ENCODE measurements at regions not wholly inside any gene's neighbourhood (a gene's known extent, or its start where the extent isn't known, plus 50 kb on each side); places are given as distances from the start of the nearest gene placed in this dataset.
"Not testable (repeated sequence)": the region's sequence is repeated elsewhere in the genome, so short reads cannot be mapped to it uniquely, and the experiment has no call there.

- DNase-seq, result no peak
These were observed 173.4 kb downstream of the BMP7 start for GRCh38 chr20:57092900-57093530.

DNA sequence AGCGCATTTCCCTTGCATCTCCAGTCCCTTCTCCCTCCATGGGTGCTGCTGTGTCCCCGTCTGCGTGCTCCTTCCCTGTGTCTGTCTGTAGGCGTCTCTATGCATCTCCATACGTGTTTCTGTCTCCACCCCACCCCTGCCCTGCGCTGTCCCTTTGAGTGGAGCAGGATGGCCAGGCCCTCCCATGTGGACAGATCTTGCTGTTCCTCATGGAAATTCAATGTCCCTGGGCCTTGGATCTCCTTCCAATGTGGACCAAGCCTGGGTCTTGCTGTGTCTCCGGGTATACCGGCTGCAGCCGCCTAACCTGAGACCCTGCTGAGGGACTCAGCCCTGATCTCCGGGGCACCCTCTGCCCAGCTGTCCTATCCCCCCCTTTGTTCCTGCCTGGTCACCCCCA, 172.7 kb downstream of the BMP7 start:
- DNase-seq, result no peak

GRCh38 chr20:57094252-57094891, 172.1 kb downstream of the BMP7 start:
- DNase-seq, result no peak

GRCh38 chr20:57094991-57095390, 171.4 kb downstream of the BMP7 start:
- DNase-seq, result no peak

- DNase-seq, result no peak
These were observed 171.0 kb downstream of the BMP7 start for GRCh38 chr20:57095426-57095825.

- DNase-seq, result no peak
These were observed 169.1 kb downstream of the BMP7 start for GRCh38 chr20:57097245-57097915.

DNA sequence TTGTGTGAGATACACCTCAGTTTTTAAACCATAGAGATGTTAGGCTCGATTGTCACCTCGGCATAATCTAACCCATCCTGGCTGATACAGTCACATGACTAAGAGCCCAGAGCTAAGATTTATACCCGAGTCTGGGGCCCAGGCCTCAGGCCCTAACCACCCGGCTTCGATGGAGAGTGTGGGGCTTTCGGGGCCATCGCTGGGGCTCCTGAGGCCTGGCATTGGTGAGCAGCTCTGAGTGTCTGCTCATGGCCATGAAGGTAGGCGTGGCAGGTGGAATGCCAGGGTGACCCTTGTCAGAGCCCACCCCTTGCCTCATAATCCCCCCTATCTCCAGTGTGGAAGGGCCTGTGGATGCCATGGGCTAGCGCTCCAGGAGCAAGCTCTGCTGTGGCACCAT, 164.3 kb downstream of the BMP7 start:
- no peak for DNase-seq

- no peak for DNase-seq
These were observed 163.9 kb downstream of the BMP7 start for GRCh38 chr20:57102566-57102965.

- no peak for DNase-seq
These were observed 163.2 kb downstream of the BMP7 start for GRCh38 chr20:57103146-57103800.

- DNase-seq, result no peak
These were observed 162.3 kb downstream of the BMP7 start for GRCh38 chr20:57104113-57104512.

GRCh38 chr20:57104651-57105204, 161.7 kb downstream of the BMP7 start:
- no peak for DNase-seq

- DNase-seq, result no peak
These were observed 160.3 kb downstream of the BMP7 start for GRCh38 chr20:57106030-57106682.

DNA sequence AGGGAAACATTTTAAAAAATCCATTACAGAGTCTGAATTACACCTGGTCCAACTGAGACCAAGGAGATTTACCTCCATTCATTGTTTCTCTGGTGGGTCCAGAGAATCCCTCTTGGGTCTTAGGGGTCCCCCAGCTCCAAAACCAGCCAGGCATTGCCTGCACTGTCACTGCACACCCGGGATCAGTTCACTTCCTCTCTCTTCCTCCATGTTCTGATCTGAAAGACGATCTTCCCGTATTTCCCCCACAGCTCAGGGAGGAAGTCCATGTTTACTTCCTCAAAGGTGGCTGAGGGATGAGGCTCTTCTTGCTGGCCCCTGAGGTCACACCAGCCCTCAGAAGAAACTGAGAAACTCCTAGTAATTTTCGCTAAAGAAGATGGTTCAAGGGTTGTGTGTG, 159.7 kb downstream of the BMP7 start:
- no peak for DNase-seq

GRCh38 chr20:57107208-57107607, 159.2 kb downstream of the BMP7 start:
- DNase-seq, result no peak

GRCh38 chr20:57108218-57108617, 158.2 kb downstream of the BMP7 start:
- no peak for DNase-seq

GRCh38 chr20:57108742-57109570, 157.5 kb downstream of the BMP7 start:
- no peak for DNase-seq

DNA sequence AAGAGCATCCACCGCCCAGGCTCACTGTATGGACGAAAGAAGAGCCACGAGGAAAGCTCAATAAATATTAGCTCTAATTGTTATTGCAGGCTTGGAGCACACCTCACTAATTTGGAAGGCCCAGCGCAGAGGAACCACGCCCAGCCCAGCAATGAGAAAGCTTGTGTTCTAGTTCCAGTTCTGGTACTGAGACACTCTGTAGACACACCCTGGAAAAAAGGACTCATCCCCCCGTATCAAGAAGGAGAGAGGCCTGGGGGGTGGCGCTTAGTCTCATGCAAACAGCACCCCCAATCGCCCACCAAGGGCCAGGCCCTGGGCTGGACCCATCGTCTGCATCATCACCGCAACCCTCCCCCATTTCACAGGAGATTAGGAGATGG, 156.9 kb downstream of the BMP7 start:
- no peak for DNase-seq

GRCh38 chr20:57110121-57111027, 156.1 kb downstream of the BMP7 start:
- DNase-seq, result not testable (repeated sequence)

DNA sequence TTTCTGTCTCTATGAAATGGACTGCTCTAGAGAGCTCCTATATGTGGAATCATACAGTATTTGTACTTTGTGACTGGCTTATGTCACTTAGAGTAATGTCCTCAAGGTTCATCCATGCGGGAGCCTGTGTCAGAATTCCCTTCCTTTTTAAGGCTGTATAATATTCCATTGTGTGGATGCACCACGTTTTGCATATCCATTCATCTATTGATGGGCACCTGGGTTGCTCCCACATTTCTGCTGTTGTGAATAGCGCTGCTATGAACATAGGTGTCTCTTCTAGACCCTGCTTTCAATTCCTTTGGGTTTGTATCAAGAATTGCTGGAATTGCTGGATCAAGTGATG, 155.4 kb downstream of the BMP7 start:
- DNase-seq, result no peak

- DNase-seq, result no peak
These were observed 154.0 kb downstream of the BMP7 start for GRCh38 chr20:57112448-57112847.

Measured in activated CD4-positive, alpha-beta T cell treated with anti-CD3 and anti-CD28 coated beads, Interleukin-2, amount 50 U/mL, for 4 hours (primary cell).